Colonic mucosa (tissue), 4 donors: ENCODE measurements at regions not wholly inside any gene's neighbourhood (a gene's known extent, or its start where the extent isn't known, plus 50 kb on each side); places are given as distances from the start of the nearest gene placed in this dataset.

Source experiments
- DNase-seq: peaks from one replicate; pipeline ENCODE4 v3.0.0-alpha.2; 2020
- H3K27ac ChIP-seq: fragments of 200-600 bp; one replicate; pipeline ENCODE4 v1.8.0; 2021
- H3K27me3 ChIP-seq: fragments of 200-600 bp; one replicate; pipeline ENCODE4 v1.8.0; 2021
- H3K36me3 ChIP-seq: fragments of 200-600 bp; one replicate; pipeline ENCODE4 v1.8.0; 2021
- H3K4me1 ChIP-seq: fragments of 200-600 bp; one replicate; pipeline ENCODE4 v1.8.0; 2021; ENCODE audit warnings: mild to moderate bottlenecking
- H3K4me3 ChIP-seq: fragments of 200-600 bp; one replicate; pipeline ENCODE4 v1.8.0; 2021
- H3K9ac ChIP-seq, 2 donors: one replicate each; pipeline ENCODE4 v1.7.0; 2013; ENCODE audit warnings: control low read depth in 2 of 2, low read depth in 2 of 2, low read length in 2 of 2
- H3K9me3 ChIP-seq: fragments of 200-600 bp; one replicate; pipeline ENCODE4 v1.8.0; 2021
- CTCF ChIP-seq: fragments of 200-600 bp; IDR thresholded peaks from one replicate; pipeline ENCODE4 v1.8.0; 2022; ENCODE audit warnings: antibody characterized with exemption, mild to moderate bottlenecking
- intact Hi-C: fragments of 100-400 bp; cut with DNase I; formaldehyde crosslinking; loops from one replicate; pipeline ENCODE4 v1.14.1; 2022
- donor health status: healthy.
- donor health status: DM: no; HTN: no; CAD: no.
- donor health status: DM: no; HTN: no; CAD: no.

- H3K27me3 ChIP-seq = no peaks in the 10 kb centered on the region
- H3K9ac ChIP-seq = no peak overlapping the region
- no peaks in the 10 kb centered on the region for H3K4me1 ChIP-seq
- TF ChIP-seq CTCF = no peak
- no peak overlapping the region for H3K27ac ChIP-seq
- DNase-seq = no peak
- H3K36me3 ChIP-seq = no peaks in the 10 kb centered on the region
- no peak overlapping the region for H3K4me3 ChIP-seq
- intact Hi-C loops = no loop called here
- H3K9me3 ChIP-seq = no peaks in the 10 kb centered on the region
Observed at GRCh38 chr22:27558658-27559371, 242.7 kb downstream of the MN1 start.

- DNase-seq = no peak
- H3K27me3 ChIP-seq = no peaks in the 10 kb centered on the region
- H3K4me1 ChIP-seq = no peaks in the 10 kb centered on the region
- no peak for TF ChIP-seq CTCF
- no peak overlapping the region for H3K9ac ChIP-seq
- no peak overlapping the region for H3K27ac ChIP-seq
- intact Hi-C loops = no loop called here
- no peaks in the 10 kb centered on the region for H3K9me3 ChIP-seq
- no peak overlapping the region for H3K4me3 ChIP-seq
- H3K36me3 ChIP-seq = no peaks in the 10 kb centered on the region
Observed at GRCh38 chr22:27560781-27561180, 240.8 kb downstream of the MN1 start.

GRCh38 chr22:27561286-27561904, 240.2 kb downstream of the MN1 start:
- Histone ChIP-seq H3K9ac (no peak overlapping the region), H3K4me3 (no peak overlapping the region), H3K4me1 (no peaks in the 10 kb centered on the region), H3K27ac (no peak overlapping the region), H3K36me3 (no peaks in the 10 kb centered on the region), H3K9me3 (no peaks in the 10 kb centered on the region), H3K27me3 (no peaks in the 10 kb centered on the region)
- DNase-seq = no peak
- intact Hi-C loops = no loop called here
- no peak for TF ChIP-seq CTCF

- Histone ChIP-seq H3K36me3 (no peaks in the 10 kb centered on the region), H3K4me1 (no peaks in the 10 kb centered on the region), H3K9me3 (no peaks in the 10 kb centered on the region), H3K27me3 (no peaks in the 10 kb centered on the region), H3K27ac (no peak overlapping the region), H3K9ac (no peak overlapping the region), H3K4me3 (no peak overlapping the region)
- no peak for DNase-seq
- intact Hi-C loops = no loop called here
- TF ChIP-seq CTCF = no peak
Observed at GRCh38 chr22:27564806-27565205, 236.8 kb downstream of the MN1 start.

GRCh38 chr22:27566602-27567001, 235.0 kb downstream of the MN1 start:
- no peak for TF ChIP-seq CTCF
- no peak overlapping the region for H3K4me3 ChIP-seq
- no peak for DNase-seq
- H3K27ac ChIP-seq = no peak overlapping the region
- intact Hi-C loops = no loop called here
- H3K9ac ChIP-seq = no peak overlapping the region
- H3K36me3 ChIP-seq = no peaks in the 10 kb centered on the region
- H3K9me3 ChIP-seq = no peaks in the 10 kb centered on the region
- H3K27me3 ChIP-seq = no peaks in the 10 kb centered on the region
- H3K4me1 ChIP-seq = no peaks in the 10 kb centered on the region
